Right atrium auricular region (tissue), 2 donors: ENCODE measurements at regions not wholly inside any gene's neighbourhood (a gene's known extent, or its start where the extent isn't known, plus 50 kb on each side); places are given as distances from the start of the nearest gene placed in this dataset.
"Not testable (repeated sequence)": the region's sequence is repeated elsewhere in the genome, so short reads cannot be mapped to it uniquely, and the experiment has no call there.

Experiments
- DNase-seq: peaks from one replicate; pipeline ENCODE4 v3.0.0-alpha.2; 2019; ENCODE audit warnings: low spot score
- H3K27ac ChIP-seq, 2 donors: fragments of 200-600 bp; sonication (generic); 1 replicate in 1 of 2; 2 replicates in 1 of 2; pipeline ENCODE4 v1.5.1; 2016 to 2019
- H3K27me3 ChIP-seq, 2 donors: fragments of 200-600 bp; sonication (generic); one replicate each; pipeline versions ENCODE4 v1.5.1 to v1.6.0; 2017 to 2019
- H3K36me3 ChIP-seq: fragments of 200-600 bp; sonication (generic); one replicate; pipeline ENCODE4 v1.5.1; 2016
- H3K4me1 ChIP-seq, 2 donors: fragments of 200-600 bp; sonication (generic); one replicate each; pipeline versions ENCODE4 v1.5.1 to v1.6.0; 2017 to 2019
- H3K4me3 ChIP-seq, 2 donors: fragments of 200-600 bp; sonication (generic); 1 replicate in 1 of 2; 2 replicates in 1 of 2; pipeline ENCODE4 v1.5.1; 2017 to 2019; ENCODE audit warnings: mild to moderate bottlenecking in 1 of 2, moderate library complexity in 1 of 2
- H3K9me3 ChIP-seq, 2 donors: fragments of 200-600 bp; sonication (generic); one replicate each; pipeline ENCODE4 v1.5.1; 2019
- TF ChIP-seq, protein P1 (sequence below), 2 donors: fragments of 200-600 bp; sonication (generic); IDR thresholded peaks; one replicate each; pipeline ENCODE4 v1.5.1; 2019; ENCODE audit warnings: antibody characterized with exemption in 2 of 2

- H3K36me3 ChIP-seq, result no peaks in the 10 kb centered on the region
- H3K9me3 ChIP-seq, result peaks cover 0 to 6% of the 10 kb centered on the region in 2 donors
- H3K27me3 ChIP-seq, result no peaks in the 10 kb centered on the region
- no peak overlapping the region for H3K4me3 ChIP-seq
- no peak overlapping the region for H3K27ac ChIP-seq
- H3K4me1 ChIP-seq, result no peaks in the 10 kb centered on the region
- DNase-seq, result no peak
- TF ChIP-seq, protein P1, sequence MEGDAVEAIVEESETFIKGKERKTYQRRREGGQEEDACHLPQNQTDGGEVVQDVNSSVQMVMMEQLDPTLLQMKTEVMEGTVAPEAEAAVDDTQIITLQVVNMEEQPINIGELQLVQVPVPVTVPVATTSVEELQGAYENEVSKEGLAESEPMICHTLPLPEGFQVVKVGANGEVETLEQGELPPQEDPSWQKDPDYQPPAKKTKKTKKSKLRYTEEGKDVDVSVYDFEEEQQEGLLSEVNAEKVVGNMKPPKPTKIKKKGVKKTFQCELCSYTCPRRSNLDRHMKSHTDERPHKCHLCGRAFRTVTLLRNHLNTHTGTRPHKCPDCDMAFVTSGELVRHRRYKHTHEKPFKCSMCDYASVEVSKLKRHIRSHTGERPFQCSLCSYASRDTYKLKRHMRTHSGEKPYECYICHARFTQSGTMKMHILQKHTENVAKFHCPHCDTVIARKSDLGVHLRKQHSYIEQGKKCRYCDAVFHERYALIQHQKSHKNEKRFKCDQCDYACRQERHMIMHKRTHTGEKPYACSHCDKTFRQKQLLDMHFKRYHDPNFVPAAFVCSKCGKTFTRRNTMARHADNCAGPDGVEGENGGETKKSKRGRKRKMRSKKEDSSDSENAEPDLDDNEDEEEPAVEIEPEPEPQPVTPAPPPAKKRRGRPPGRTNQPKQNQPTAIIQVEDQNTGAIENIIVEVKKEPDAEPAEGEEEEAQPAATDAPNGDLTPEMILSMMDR (IDR thresholded peaks at IDR 0.05), result no peak
Observed at GRCh38 chrX:78822157-78822690, 74.7 kb downstream of the LPAR4 start.

DNA sequence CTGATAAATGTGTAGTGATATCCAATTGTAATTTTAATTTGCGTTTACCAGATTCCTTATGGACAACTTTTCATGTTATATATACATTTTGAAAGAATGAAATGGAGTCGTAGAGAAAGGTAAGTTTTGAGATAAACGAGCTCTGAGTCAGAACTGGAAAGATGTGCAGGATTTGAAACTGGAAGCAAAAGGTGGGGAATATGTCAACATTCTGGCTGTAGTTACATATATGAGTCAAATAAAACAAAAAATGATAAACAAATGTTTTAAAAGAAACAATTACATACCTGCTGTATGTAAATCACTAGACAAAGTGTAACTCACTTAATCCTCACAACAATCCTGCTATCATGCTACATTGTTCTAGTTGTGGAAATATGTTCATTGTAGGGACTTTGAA is 84.0 kb downstream of the LPAR4 start:
- peaks cover 0 to 4% of the 10 kb centered on the region in 2 donors for H3K9me3 ChIP-seq
- DNase-seq, result no peak
- H3K4me3 ChIP-seq, result no peak overlapping the region
- H3K36me3 ChIP-seq, result no peaks in the 10 kb centered on the region
- H3K4me1 ChIP-seq, result no peaks in the 10 kb centered on the region
- TF ChIP-seq, protein P1 (IDR thresholded peaks at IDR 0.05), result no peak
- no peaks in the 10 kb centered on the region for H3K27me3 ChIP-seq
- H3K27ac ChIP-seq, result no peak overlapping the region

GRCh38 chrX:78838709-78839108 is 91.2 kb downstream of the LPAR4 start:
- Histone ChIP-seq H3K27me3 (no peaks in the 10 kb centered on the region), H3K9me3 (no peaks in the 10 kb centered on the region), H3K4me1 (no peaks in the 10 kb centered on the region), H3K36me3 (no peaks in the 10 kb centered on the region), H3K4me3 (no peak overlapping the region), H3K27ac (no peak overlapping the region)
- no peak for DNase-seq
- TF ChIP-seq, protein P1 (IDR thresholded peaks at IDR 0.05), result no peak

DNA sequence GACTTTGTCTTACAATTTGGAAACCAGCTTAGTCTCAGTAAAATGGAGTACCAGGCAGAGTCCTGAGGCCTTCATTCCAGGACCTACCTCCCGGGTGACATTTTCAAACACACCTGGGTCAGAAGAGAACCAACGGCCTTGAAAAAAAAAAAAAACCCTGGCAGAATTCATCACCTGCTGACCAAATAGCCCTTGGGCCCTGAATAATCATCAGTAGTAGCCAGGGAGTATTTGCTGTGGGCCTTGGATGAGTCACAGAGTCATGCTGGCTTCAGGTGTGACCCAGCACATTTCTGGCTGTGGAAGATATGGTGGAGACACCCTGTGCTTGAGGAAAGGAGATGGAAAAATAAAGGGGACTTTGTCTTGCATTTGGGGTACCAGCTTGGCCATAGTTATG is 92.2 kb downstream of the LPAR4 start:
- no peaks in the 10 kb centered on the region for H3K4me1 ChIP-seq
- no peaks in the 10 kb centered on the region for H3K36me3 ChIP-seq
- no peaks in the 10 kb centered on the region for H3K27me3 ChIP-seq
- no peaks in the 10 kb centered on the region for H3K9me3 ChIP-seq
- TF ChIP-seq, protein P1 (IDR thresholded peaks at IDR 0.05), result no peak
- H3K4me3 ChIP-seq, result no peak overlapping the region
- H3K27ac ChIP-seq, result no peak overlapping the region
- DNase-seq, result no peak

- H3K4me1 ChIP-seq, H3K36me3 ChIP-seq, H3K9me3 ChIP-seq, H3K4me3 ChIP-seq, H3K27me3 ChIP-seq, H3K27ac ChIP-seq, DNase-seq: not testable (repeated sequence)
Observed at GRCh38 chrX:78844218-78844617, 96.7 kb downstream of the LPAR4 start.

- not testable (repeated sequence) for H3K27ac ChIP-seq, H3K4me1 ChIP-seq, DNase-seq, H3K27me3 ChIP-seq, H3K4me3 ChIP-seq, H3K36me3 ChIP-seq
- peaks cover 0 to 21% of the 10 kb centered on the region in 2 donors for H3K9me3 ChIP-seq
Observed at GRCh38 chrX:78881248-78881647, 63.9 kb upstream of the P2RY10 start.

- H3K27ac ChIP-seq, result no peak overlapping the region
- no peak overlapping the region for H3K4me3 ChIP-seq
- H3K9me3 ChIP-seq, result no peaks in the 10 kb centered on the region
- TF ChIP-seq, protein P1 (IDR thresholded peaks at IDR 0.05), result peak in 1 of 2 donors; percentile 44
- no peak for DNase-seq
- H3K36me3 ChIP-seq, result no peaks in the 10 kb centered on the region
- no peaks in the 10 kb centered on the region for H3K27me3 ChIP-seq
- no peaks in the 10 kb centered on the region for H3K4me1 ChIP-seq
Observed at GRCh38 chrX:78886550-78886949, 58.6 kb upstream of the P2RY10 start.
